ENCODE measurements at regions not wholly inside any gene's neighbourhood (a gene's known extent, or its start where the extent isn't known, plus 50 kb on each side); places are given as distances from the start of the nearest gene placed in this dataset.

DNA sequence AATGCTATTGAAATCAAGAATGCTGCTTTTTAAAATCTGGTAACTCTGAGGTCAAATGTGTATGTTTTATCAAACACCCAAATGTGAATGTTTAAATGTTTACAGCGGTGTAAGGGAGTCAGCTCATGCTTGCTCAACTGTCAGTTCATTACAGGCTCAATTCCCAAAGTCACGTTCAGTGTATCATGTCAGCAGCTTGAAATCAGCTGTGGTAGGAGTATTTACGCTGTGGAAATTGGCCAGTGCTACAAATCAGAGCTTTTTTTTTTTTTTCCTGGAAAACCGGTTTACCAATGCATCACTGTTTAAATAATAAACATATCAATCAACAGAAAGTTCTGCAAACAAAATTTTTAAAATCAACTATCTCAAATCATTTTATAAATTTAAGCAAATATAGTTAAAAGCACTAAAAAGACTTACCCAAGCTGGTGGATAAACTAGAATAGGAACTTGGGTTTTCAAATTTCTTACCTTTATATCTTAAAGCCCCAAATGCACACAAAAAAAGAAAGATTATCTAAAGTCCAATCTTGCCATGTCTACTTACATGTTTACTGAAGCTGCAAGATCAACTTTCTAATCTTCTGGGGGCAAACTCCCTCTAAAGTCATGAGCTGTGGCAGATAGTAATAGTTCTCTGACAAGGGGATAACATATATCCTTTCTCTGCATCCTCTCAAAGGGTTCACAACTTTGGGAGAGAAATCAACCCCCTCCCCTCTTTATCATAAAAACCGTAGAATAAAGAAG is 57.6 kb upstream of the GRAMD2B start:
- no peak for DNase-seq

DNA sequence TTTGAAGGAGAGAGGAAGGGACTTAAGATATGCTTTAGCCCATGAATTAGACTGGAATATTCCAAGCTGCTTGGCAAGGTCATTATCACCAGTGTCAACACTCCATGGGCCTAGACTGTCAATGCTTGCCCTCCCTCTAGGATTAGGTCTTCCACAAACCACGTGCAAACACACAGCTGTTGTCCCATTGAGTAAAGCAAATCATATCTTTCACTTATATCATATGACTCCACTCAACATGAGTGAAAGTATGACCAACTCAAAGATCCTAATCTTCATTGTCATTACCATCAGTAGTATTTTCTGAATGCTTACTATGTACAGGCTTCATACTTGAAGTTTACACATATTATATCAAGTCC is 57.0 kb upstream of the GRAMD2B start:
- DNase-seq, result no peak

DNA sequence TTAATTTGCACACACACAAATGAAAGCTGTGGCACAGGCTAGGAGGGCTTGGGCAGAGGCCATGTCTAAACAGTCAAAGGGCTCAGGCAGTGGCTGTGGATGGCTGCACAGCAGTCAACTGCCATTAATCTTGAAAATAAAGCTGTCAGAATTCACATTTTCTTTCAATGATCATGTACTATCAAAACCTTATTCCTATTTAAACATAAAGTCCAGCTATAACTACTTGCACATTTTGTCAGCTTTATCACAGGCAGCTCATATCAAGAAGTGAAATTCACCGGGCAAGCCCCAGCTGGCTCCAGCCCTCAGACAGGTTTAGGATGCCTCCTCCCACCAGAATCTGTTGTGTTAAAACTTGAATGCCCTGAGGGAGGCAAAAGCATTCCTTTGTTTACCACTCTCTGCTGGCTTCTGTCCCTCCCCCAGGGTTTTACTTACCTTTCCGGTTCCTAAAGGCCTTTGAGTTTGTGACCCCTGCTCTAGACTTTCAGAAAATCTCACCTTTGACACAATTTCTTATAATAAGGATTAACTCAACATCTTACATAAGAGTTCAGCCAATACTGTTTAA is 54.9 kb upstream of the GRAMD2B start:
- peak; percentile 61 for DNase-seq

DNA sequence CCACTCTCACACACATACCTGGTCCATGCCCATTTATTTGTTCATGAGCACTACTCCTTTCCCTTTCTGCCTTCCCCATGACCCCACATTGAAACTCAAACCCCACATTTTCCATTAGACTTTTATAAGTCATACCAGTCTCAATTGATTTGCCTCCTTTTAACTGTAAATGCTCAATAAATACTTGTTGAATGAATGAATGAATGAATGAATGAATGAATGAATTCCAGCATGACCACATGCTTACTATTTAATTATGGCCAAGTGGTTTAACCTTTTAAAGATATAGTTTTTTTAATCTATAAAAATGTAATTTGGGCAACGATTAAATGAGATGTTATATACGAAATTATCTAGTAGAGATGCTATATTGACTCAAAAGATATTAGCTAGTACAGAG is 54.1 kb upstream of the GRAMD2B start:
- no peak for DNase-seq

DNA sequence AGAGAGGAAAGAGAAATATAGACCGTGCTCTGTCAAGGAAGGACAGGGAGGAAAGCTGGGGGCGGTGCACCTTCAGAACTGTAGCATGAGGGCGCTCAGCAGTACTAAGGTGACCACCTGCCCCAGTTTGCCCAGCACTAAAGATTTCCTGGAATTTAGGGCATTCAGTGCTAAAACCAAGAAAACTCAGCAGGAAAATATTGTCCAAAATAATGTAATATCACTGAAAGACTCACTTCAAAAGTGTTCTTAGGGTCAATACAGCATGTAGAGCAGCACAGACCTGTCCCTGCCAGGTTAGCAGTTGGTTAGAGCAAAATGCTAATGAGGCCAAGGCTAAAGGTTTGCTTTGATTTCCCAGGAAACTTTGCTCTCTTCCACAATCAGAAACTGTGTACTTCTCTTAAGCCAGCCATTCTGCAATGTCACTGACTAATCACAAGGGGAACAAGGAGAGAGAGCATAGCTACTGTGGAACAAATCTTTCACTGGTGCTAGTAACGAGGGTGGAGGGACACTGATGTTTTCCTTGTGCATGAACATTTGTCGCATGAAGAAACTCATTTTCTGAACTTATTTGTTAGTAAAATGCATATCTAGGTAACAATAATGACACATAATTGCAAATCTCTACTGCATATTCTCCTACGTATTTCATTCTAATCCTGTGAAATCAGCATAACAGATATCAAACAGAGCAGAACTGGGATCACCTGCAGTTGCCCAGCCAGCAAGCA is 53.0 kb upstream of the GRAMD2B start:
- DNase-seq, result no peak

DNA sequence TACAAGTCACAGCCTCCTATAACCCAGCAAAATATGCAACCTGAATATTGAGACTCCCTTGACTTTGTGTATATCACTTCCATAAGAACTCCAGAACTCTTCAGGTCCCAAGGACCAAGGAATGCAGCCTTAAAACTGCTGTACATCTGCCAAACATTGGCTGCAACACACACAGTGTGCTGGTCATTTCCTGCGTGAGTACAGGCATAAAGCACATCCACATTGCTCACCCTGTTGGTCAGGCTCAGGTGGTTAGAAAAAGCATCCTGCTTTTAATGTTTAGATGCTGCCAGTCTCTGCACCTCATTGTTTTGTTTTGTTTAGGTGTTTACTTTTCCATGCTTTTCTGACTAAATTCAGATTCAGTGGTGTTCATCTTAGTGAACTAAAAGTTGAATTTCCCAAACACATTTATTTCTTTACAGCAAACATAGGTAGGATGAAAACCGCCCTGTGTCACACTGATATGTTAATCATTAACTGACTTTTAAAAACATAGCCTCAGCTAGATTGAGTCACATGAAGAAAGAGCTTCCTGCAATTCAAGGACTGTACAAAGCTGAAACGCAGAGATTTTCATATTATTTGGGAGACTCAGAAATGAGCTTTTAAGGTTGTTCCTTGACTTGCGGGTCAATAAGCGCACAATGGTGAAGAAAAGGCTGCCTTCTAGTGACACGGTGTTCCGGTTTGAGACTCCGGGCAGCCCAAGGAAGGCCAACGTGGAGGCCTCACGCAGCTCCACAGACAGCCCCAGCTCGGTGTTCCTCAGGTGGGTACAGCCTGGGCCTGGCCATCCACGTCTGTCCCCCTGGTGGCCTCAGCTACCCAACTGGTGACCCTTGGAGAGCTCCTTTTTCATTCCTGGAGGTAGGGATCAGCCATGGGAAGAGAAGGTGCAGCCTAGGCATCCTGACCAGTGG is 52.2 kb upstream of the GRAMD2B start:
- DNase-seq, result no peak

DNA sequence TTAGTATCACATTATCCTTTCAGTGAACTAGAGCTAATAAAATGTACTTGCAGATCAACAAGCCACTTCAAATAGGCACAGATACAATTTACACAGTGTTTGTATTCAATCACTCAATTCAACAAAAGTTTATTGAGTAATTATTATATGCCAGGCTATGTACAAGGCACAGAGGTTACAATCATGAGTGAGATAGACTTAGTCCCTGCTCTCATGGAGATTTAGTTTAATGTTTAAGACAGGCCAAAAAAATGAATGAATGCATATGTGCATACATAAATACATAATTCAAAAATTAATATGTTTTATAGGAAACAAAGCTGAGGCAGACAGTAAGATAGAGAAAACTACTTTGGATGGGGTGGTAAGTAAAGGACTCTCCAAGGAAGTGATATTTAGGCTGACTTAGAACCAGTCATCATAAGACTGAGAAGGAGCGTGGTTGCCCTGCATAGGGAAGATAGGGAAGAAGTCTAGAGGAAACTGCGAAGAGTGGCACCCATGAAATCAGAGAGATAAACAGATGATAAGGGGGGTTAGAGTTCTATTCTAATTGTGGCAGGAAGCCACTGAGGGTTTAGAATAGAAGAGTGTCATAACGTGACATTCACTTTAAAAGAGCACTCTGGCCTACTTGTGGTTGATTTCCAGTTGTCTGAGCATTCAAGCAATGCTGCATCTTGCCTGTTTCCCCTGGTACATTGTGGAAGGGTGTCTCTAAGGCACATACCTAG is 49.7 kb upstream of the GRAMD2B start:
- no peak for DNase-seq

Measured in renal pelvis (tissue), 1 donor.